ENCODE measurements at regions not wholly inside any gene's neighbourhood (a gene's known extent, or its start where the extent isn't known, plus 50 kb on each side); places are given as distances from the start of the nearest gene placed in this dataset.

DNA sequence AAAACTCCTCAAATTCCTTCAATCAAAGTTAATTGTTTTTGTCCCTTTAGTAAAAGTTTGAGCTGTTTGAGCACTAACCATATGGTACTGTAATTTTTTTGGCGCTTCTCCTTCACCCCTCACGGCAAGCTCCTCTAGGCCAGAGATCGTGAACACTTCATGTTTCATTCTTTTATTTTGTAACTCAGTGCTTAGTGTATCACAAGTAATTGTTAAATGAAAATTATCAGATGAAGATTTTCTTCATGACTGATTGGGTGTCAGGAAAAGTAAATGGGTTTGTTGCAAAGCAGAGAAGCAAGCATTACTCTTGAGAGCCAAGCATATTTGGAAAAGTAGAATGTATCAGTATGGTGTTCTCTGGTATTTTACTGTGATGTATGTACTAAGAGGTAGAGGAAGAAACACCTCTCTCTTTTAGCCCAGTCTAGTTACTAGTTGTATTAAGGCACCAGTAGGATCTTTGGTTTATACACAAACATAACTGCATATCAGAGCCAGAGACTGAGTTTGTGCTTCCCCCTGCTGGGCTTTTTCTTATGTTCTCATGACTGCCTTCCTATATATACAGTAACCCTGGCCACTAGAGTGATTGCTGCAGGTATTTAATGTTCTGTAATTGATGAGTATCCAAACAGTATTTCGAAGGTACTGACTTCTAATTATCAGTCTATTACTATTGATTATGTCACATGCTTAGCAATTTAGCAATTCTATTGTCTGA is 202.3 kb upstream of the KLHL1 start:
- H3K4me1 ChIP-seq (ENCODE audit: insufficient read depth, low read length), result no peaks in the 10 kb centered on the region
- no peaks in the 10 kb centered on the region for H3K79me2 ChIP-seq (ENCODE audit: insufficient read depth, low read length)
- no peak overlapping the region for H3K27ac ChIP-seq (ENCODE audit: low read depth, low read length)
- no peak overlapping the region for H3K4me3 ChIP-seq (ENCODE audit: insufficient read depth, low read length)
- H3K9me3 ChIP-seq (ENCODE audit: low read depth, low read length), result no peaks in the 10 kb centered on the region
- no peaks in the 10 kb centered on the region for H3K27me3 ChIP-seq (ENCODE audit: insufficient read depth, low read length)
- no peak overlapping the region for H3K4me2 ChIP-seq (ENCODE audit: insufficient read depth, low read length)
- no peak for DNase-seq (ENCODE audit: insufficient read length, low spot score, missing footprints)
- H4K20me1 ChIP-seq (ENCODE audit: insufficient read depth, low read length), result no peaks in the 10 kb centered on the region
- no peak overlapping the region for H2AFZ ChIP-seq (ENCODE audit: low read length)
- H3K36me3 ChIP-seq (ENCODE audit: insufficient read depth, low read length), result no peaks in the 10 kb centered on the region
- TF ChIP-seq CTCF (IDR thresholded peaks at IDR 0.05; ENCODE audit: extremely low read depth, low read depth, low read length), result no peak

GRCh38 chr13:70297189-70297616 is 189.0 kb upstream of the KLHL1 start:
- H3K79me2 ChIP-seq (ENCODE audit: insufficient read depth, low read length), result no peaks in the 10 kb centered on the region
- H2AFZ ChIP-seq (ENCODE audit: low read length), result no peak overlapping the region
- no peak for DNase-seq (ENCODE audit: insufficient read length, low spot score, missing footprints)
- H3K27ac ChIP-seq (ENCODE audit: low read depth, low read length), result no peak overlapping the region
- no peak overlapping the region for H3K4me3 ChIP-seq (ENCODE audit: insufficient read depth, low read length)
- no peaks in the 10 kb centered on the region for H4K20me1 ChIP-seq (ENCODE audit: insufficient read depth, low read length)
- no peak overlapping the region for H3K4me2 ChIP-seq (ENCODE audit: insufficient read depth, low read length)
- no peaks in the 10 kb centered on the region for H3K4me1 ChIP-seq (ENCODE audit: insufficient read depth, low read length)
- TF ChIP-seq CTCF (IDR thresholded peaks at IDR 0.05; ENCODE audit: extremely low read depth, low read depth, low read length), result no peak
- no peaks in the 10 kb centered on the region for H3K36me3 ChIP-seq (ENCODE audit: insufficient read depth, low read length)
- peaks cover 2% of the 10 kb centered on the region for H3K9me3 ChIP-seq (ENCODE audit: low read depth, low read length)
- H3K27me3 ChIP-seq (ENCODE audit: insufficient read depth, low read length), result no peaks in the 10 kb centered on the region

DNA sequence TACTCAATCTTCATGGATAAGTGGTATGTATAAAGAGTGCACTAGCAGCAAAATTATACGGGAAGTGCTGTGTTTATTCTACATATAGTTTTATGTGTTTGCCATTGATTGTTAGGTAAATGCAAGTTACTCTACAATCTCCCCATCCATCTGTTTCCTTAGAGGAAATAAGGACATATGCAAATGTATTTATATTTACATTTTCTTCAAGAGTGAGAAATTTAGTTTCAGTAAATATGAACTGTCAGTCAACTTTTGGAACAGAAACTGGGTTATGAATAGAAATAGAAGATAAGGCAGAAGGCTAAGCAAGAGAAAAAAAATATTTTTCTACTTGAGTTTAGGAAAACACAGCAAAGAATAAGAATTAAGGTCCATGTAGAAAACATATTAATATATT is 176.1 kb upstream of the KLHL1 start:
- Histone ChIP-seq H4K20me1 (ENCODE audit: insufficient read depth, low read length) (no peaks in the 10 kb centered on the region), H3K27me3 (ENCODE audit: insufficient read depth, low read length) (no peaks in the 10 kb centered on the region), H3K9me3 (ENCODE audit: low read depth, low read length) (peaks cover 2% of the 10 kb centered on the region), H3K4me2 (ENCODE audit: insufficient read depth, low read length) (no peak overlapping the region), H3K27ac (ENCODE audit: low read depth, low read length) (no peak overlapping the region), H3K4me3 (ENCODE audit: insufficient read depth, low read length) (no peak overlapping the region), H3K79me2 (ENCODE audit: insufficient read depth, low read length) (no peaks in the 10 kb centered on the region), H2AFZ (ENCODE audit: low read length) (no peak overlapping the region), H3K36me3 (ENCODE audit: insufficient read depth, low read length) (no peaks in the 10 kb centered on the region), H3K4me1 (ENCODE audit: insufficient read depth, low read length) (no peaks in the 10 kb centered on the region)
- DNase-seq (ENCODE audit: insufficient read length, low spot score, missing footprints), result no peak
- TF ChIP-seq CTCF (IDR thresholded peaks at IDR 0.05; ENCODE audit: extremely low read depth, low read depth, low read length), result no peak

GRCh38 chr13:70275841-70276240 is 167.6 kb upstream of the KLHL1 start:
- no peak for TF ChIP-seq CTCF (IDR thresholded peaks at IDR 0.05; ENCODE audit: extremely low read depth, low read depth, low read length)
- H3K4me2 ChIP-seq (ENCODE audit: insufficient read depth, low read length), result no peak overlapping the region
- no peaks in the 10 kb centered on the region for H3K4me1 ChIP-seq (ENCODE audit: insufficient read depth, low read length)
- no peak for DNase-seq (ENCODE audit: insufficient read length, low spot score, missing footprints)
- no peaks in the 10 kb centered on the region for H3K9me3 ChIP-seq (ENCODE audit: low read depth, low read length)
- H2AFZ ChIP-seq (ENCODE audit: low read length), result no peak overlapping the region
- H3K27me3 ChIP-seq (ENCODE audit: insufficient read depth, low read length), result no peaks in the 10 kb centered on the region
- no peaks in the 10 kb centered on the region for H4K20me1 ChIP-seq (ENCODE audit: insufficient read depth, low read length)
- no peak overlapping the region for H3K27ac ChIP-seq (ENCODE audit: low read depth, low read length)
- H3K36me3 ChIP-seq (ENCODE audit: insufficient read depth, low read length), result no peaks in the 10 kb centered on the region
- no peak overlapping the region for H3K4me3 ChIP-seq (ENCODE audit: insufficient read depth, low read length)
- no peaks in the 10 kb centered on the region for H3K79me2 ChIP-seq (ENCODE audit: insufficient read depth, low read length)

Data from osteoblast (primary cell).